Loucy (cell line): ENCODE measurements at regions not wholly inside any gene's neighbourhood (a gene's known extent, or its start where the extent isn't known, plus 50 kb on each side); places are given as distances from the start of the nearest gene placed in this dataset.

ENCODE experiments used
- CTCF ChIP-seq: fragments of 200-600 bp; sonication (generic); conservative IDR thresholded peaks from 2 replicates; pipeline ENCODE4 v1.5.1; 2014; ENCODE audit warnings: mild to moderate bottlenecking, antibody characterized with exemption, low read length
- EZH2phosphoT487 ChIP-seq: fragments of 200-600 bp; IDR thresholded peaks from 2 replicates; pipeline ENCODE4 v1.6.1; 2018; ENCODE audit warnings: antibody characterized with exemption, mild to moderate bottlenecking, moderate library complexity, borderline replicate concordance

- TF ChIP-seq CTCF = no peak
- TF ChIP-seq EZH2phosphoT487 = no peak
These were observed 88.2 kb upstream of the SMIM23 start for GRCh38 chr5:171697221-171698102.
